HEK293 (cell line): ENCODE measurements at regions not wholly inside any gene's neighbourhood (a gene's known extent, or its start where the extent isn't known, plus 50 kb on each side); places are given as distances from the start of the nearest gene placed in this dataset.

Experiments
- BCL11A ChIP-seq: fragments of 450-650 bp; formaldehyde crosslinking; IDR thresholded peaks from 2 replicates; pipeline ENCODE4 v1.5.1; 2016; ENCODE audit warnings: low read depth, missing biosample characterization, missing genetic modification characterization
- CTCF ChIP-seq: fragments of 450-650 bp; formaldehyde crosslinking; IDR thresholded peaks from 2 replicates; pipeline ENCODE4 v1.5.1; 2016; ENCODE audit warnings: missing biosample characterization, missing genetic modification characterization
- KLF17 ChIP-seq: fragments of 450-650 bp; formaldehyde crosslinking; IDR thresholded peaks from 2 replicates; pipeline ENCODE4 v1.5.1; 2016; ENCODE audit warnings: missing biosample characterization, missing genetic modification characterization
- KLF9 ChIP-seq: fragments of 450-650 bp; formaldehyde crosslinking; IDR thresholded peaks from 2 replicates; pipeline ENCODE4 v1.5.1; 2016; ENCODE audit warnings: missing biosample characterization, missing genetic modification characterization, low read depth
- RBAK ChIP-seq: fragments of 450-650 bp; formaldehyde crosslinking; IDR thresholded peaks from 2 replicates; pipeline ENCODE4 v1.5.1; 2016; ENCODE audit warnings: missing biosample characterization, missing genetic modification characterization
- REPIN1 ChIP-seq: fragments of 450-650 bp; formaldehyde crosslinking; IDR thresholded peaks from 2 replicates; pipeline ENCODE4 v1.5.1; 2017; ENCODE audit warnings: missing biosample characterization, missing genetic modification characterization, low read depth
- TCF7L2 ChIP-seq: IDR thresholded peaks from 2 replicates; pipeline ENCODE4 v1.6.1; 2011; ENCODE audit warnings: low read depth, mild to moderate bottlenecking, inconsistent platforms, low read length, moderate library complexity, borderline replicate concordance
- ZBTB26 ChIP-seq: fragments of 450-650 bp; formaldehyde crosslinking; optimal IDR thresholded peaks from 2 replicates; pipeline ENCODE3; 2016; ENCODE audit warnings: missing biosample characterization, mild to moderate bottlenecking, missing genetic modification characterization
- ZBTB7A ChIP-seq: fragments of 450-650 bp; formaldehyde crosslinking; IDR thresholded peaks from 2 replicates; pipeline ENCODE4 v1.5.1; 2016; ENCODE audit warnings: low read depth, missing biosample characterization, missing genetic modification characterization
- ZNF10 ChIP-seq: fragments of 450-650 bp; formaldehyde crosslinking; IDR thresholded peaks from 2 replicates; pipeline ENCODE4 v1.5.1; 2017; ENCODE audit warnings: missing biosample characterization, missing genetic modification characterization
- ZNF76 ChIP-seq: fragments of 450-650 bp; formaldehyde crosslinking; IDR thresholded peaks from 2 replicates; pipeline ENCODE4; 2016; ENCODE audit warnings: low read depth, missing biosample characterization, missing genetic modification characterization, borderline replicate concordance
- ZNF777 ChIP-seq: fragments of 450-650 bp; formaldehyde crosslinking; IDR thresholded peaks from 2 replicates; pipeline ENCODE4 v1.5.1; 2017; ENCODE audit warnings: missing biosample characterization, missing genetic modification characterization, borderline replicate concordance
- ZSCAN30 ChIP-seq: fragments of 450-650 bp; IDR thresholded peaks from 2 replicates; pipeline ENCODE4 v1.5.1; 2018; ENCODE audit warnings: missing biosample characterization, mild to moderate bottlenecking, missing genetic modification characterization, moderate library complexity
- TF ChIP-seq, protein P1 (sequence below): fragments of 450-650 bp; formaldehyde crosslinking; IDR thresholded peaks from 2 replicates; pipeline ENCODE4 v1.5.1; 2016; ENCODE audit warnings: missing biosample characterization, missing genetic modification characterization, low read depth

DNA sequence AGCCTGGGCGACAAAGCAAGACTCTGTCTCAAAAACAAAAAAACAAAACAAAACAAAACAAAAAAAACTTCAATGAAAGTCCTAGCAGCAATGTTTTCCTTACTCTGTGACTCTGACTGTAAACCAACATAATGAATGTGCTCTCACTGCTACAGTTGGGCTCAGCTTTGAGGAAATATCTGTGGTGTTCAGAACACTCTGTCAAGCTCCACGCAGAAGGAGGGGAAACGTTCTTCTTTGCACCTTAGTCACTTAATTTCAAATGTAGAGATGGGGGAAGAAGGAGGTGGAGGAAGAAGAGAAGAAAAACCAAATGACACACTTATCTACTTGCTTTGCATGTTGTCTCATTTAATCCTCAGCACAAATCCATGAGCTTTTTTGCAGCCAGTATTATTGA is 107.1 kb upstream of the UBE3A start:
- no peak for TF ChIP-seq CTCF (tag by site-specific recombination)
- no peak for TF ChIP-seq ZNF777 (tag by site-specific recombination)
- no peak for TF ChIP-seq ZNF76 (tag by site-specific recombination)
- no peak for TF ChIP-seq RBAK
- no peak for TF ChIP-seq KLF9 (tag by site-specific recombination)
- TF ChIP-seq, protein P1, sequence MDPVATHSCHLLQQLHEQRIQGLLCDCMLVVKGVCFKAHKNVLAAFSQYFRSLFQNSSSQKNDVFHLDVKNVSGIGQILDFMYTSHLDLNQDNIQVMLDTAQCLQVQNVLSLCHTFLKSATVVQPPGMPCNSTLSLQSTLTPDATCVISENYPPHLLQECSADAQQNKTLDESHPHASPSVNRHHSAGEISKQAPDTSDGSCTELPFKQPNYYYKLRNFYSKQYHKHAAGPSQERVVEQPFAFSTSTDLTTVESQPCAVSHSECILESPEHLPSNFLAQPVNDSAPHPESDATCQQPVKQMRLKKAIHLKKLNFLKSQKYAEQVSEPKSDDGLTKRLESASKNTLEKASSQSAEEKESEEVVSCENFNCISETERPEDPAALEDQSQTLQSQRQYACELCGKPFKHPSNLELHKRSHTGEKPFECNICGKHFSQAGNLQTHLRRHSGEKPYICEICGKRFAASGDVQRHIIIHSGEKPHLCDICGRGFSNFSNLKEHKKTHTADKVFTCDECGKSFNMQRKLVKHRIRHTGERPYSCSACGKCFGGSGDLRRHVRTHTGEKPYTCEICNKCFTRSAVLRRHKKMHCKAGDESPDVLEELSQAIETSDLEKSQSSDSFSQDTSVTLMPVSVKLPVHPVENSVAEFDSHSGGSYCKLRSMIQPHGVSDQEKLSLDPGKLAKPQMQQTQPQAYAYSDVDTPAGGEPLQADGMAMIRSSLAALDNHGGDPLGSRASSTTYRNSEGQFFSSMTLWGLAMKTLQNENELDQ (tag by site-specific recombination): no peak
- no peak for TF ChIP-seq ZSCAN30
- no peak for TF ChIP-seq ZBTB7A (tag by site-specific recombination)
- no peak for TF ChIP-seq BCL11A (tag by site-specific recombination)
- TF ChIP-seq REPIN1 (tag by site-specific recombination): no peak
- TF ChIP-seq KLF17 (tag by site-specific recombination): no peak
- no peak for TF ChIP-seq ZNF10 (tag by site-specific recombination)
- no peak for TF ChIP-seq ZBTB26 (tag by site-specific recombination)
- no peak for TF ChIP-seq TCF7L2
